ENCODE measurements at regions not wholly inside any gene's neighbourhood (a gene's known extent, or its start where the extent isn't known, plus 50 kb on each side); places are given as distances from the start of the nearest gene placed in this dataset.

DNA sequence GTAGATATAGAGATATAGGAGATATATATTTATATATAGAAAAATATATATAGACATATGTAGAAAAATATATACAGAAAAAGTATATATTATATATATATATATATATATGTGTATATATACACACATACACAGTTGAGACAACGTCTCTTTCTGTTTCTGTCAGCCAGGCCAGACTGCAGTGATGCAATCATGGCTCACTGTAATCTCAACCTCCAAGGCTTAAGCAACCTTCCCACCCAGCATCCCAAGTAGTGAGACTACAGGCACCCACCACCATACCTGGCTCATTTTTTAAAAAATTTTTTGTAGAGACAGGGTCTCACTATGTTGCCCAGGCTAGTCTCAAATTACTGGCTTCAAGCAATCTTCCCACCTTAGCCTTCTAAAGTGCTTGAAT is 426.3 kb downstream of the GPM6A start:
- no peak for FAIRE-seq

GRCh38 chr4:175386776-175387507 is 425.1 kb downstream of the GPM6A start:
- no peak for FAIRE-seq

DNA sequence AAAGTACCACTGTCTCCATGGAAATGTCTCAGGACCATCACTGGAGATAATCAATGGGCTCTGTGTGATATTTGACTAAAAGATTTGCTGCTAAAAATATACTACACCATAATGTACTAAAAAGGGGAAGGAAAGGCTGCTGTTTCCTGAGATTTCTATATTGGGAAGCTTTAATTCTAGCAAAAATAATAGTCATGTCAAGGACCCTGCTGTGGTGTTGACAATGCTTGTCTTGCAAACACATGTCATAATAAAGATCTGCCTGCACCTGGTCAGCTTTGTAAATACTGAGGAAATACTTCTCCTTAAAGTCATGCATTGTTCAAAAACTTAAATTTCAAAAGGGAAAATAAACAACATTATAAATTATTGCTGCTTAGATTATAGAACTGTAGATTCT is 417.9 kb downstream of the GPM6A start:
- FAIRE-seq: no peak

DNA sequence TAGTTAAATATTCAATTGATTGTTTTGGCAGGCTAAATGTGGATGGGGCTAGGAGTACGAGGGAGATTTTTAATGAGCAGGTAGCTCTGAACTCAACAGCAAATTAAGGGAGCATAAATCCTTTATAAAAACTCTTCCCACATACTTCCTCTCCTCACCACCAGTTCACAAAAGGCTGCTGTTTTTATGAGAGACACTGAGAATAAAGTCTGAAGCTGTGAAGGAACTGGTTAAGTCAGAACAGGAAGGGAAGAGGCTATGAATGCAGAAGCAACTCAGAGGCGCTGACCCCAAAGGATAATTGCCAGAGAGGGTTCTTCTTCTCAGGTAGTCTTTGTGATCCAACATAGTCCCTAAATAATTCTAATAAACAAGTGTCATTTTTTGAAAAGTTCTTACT is 406.1 kb downstream of the GPM6A start:
- no peak for FAIRE-seq

DNA sequence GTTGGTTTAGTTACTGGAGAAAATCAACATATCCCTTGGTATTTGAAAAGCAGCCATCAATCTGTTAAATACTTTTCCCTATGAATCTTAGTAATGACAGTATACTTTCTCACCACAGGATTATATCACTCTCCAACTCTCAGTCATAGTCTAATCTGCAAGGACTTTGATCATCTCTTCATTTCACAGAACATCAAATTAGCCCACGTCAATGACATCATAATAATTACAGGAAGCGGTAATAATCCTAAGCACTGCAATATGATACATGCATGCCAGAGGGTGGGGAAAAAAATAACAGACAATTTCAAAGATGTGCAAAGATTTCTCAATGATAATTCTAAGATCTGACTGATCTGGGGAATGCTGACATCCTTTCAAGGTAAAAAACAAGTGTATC is 404.1 kb downstream of the GPM6A start:
- FAIRE-seq: no peak

DNA sequence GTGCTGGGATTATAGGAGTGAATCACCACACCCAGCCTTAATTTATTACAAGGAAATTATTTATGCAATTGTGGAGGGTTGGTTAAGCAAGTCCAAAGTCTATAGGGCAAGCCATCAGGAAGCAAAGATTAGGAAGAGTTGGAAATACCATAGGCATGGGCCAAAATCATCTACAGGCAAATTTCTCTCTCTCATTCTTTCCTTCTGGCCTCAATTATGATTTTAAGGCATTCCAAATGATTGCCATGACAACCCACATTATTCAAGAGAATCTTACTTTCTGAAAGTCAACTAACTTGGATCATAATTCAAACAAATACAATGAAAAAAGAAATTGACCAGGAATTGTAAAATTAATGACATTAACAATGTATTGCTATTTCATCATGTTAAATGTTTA is 400.8 kb downstream of the GPM6A start:
- FAIRE-seq: no peak

- no peak for FAIRE-seq
These were observed 399.9 kb downstream of the GPM6A start for GRCh38 chr4:175412161-175412560.

- no peak for FAIRE-seq
These were observed 399.3 kb downstream of the GPM6A start for GRCh38 chr4:175412746-175413145.

DNA sequence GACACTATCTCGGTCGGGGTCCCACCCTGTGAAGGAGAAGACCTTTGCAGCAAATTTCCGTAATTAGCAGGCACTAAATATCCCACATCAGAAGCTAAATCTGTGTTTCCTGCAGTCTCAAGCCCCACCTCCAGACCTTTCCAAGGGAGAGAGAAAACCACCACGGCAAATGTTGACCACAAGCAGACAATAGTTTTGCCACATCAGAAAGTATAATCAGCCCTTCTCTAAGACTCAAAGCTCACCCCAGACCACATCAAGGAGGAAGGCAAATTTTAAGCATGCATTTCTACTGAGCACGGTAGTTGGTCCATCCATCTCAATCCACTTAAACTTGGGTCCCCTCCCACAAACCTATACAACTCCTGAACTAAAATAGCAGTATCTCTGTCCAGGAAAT is 398.5 kb downstream of the GPM6A start:
- FAIRE-seq: no peak

- no peak for FAIRE-seq
These were observed 397.5 kb downstream of the GPM6A start for GRCh38 chr4:175414602-175415001.

- FAIRE-seq: no peak
These were observed 393.5 kb downstream of the GPM6A start for GRCh38 chr4:175418516-175418915.

GRCh38 chr4:175419236-175419718 is 392.8 kb downstream of the GPM6A start:
- no peak for FAIRE-seq

GRCh38 chr4:175421506-175421905 is 390.6 kb downstream of the GPM6A start:
- FAIRE-seq: no peak

DNA sequence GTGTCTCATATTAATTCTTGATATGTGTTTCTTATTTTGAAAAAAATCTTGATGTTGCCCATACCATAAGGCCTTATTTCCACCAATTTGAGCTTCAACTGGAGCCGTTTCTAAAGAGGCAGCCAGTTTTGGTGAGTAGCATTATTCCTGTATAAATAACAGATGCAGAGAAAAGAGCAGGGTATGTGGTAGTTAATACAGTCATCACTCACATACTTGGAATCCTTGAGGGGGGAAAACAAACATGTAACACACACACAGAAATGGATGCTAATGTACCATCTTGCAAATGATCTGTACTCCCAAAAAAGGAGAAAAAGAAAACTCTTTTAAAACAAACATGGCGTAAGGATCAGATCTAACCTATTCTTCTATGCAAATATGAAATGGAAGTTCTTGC is 389.7 kb downstream of the GPM6A start:
- no peak for FAIRE-seq

DNA sequence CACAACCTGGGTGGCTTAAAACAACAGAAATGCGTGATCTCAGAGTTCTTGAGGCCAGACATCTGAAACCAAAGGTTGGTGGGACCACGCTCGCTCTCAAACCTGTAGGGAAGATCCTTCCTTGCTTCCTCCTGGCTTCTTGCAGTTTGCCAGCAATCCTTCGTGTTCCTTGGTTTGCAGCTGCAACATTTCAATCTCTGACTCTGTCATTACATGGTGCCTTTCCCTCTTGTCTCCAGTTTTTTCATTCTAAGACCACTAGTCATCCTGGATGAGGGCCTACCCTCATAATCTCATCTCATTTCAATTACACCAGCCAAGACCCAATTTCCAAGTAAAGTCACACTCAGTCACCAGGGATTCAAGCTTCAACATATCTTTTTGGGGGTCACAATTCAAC is 388.0 kb downstream of the GPM6A start:
- FAIRE-seq: no peak

GRCh38 chr4:175427751-175428150 is 384.3 kb downstream of the GPM6A start:
- FAIRE-seq: no peak

- FAIRE-seq: no peak
These were observed 380.4 kb downstream of the GPM6A start for GRCh38 chr4:175431694-175432093.

GRCh38 chr4:175435381-175435783 is 376.7 kb downstream of the GPM6A start:
- FAIRE-seq: no peak

DNA sequence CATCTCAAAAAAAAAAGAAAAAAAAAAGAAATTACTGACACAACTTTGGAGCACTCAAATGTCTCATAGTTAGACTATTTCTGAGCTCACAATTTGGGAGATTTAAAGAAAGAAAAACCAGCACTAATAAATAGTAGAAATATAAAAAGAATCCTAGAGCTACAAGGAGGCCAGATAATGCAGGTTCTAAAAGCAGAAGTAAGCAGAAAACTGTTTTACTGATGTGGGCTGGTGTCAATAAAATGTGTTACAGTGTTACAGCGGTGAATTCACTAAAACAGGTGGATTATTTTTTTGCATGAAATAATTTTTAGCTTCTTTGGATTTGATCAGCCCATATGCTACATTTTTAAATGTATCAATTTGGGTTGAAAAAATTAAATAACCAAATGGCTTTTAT is 375.9 kb downstream of the GPM6A start:
- no peak for FAIRE-seq

DNA sequence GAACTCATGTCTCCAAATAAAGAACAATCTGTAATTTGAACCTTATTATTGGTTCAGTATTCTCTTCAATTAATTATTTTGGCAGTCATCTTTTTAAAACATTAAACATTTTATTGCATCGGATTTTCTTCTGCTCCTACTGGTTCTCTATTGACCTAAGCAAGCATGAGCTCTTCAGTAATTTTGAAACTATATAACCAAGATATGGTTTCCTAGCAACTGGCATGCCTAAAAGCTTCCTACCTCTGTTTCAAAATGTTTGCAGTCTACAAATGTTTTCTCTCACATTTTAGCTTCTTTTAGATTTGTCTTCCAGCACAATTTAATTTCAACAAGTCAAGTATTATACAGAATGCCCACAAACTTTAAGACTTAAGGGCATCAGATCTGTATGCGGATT is 371.3 kb downstream of the GPM6A start:
- FAIRE-seq: no peak

DNA sequence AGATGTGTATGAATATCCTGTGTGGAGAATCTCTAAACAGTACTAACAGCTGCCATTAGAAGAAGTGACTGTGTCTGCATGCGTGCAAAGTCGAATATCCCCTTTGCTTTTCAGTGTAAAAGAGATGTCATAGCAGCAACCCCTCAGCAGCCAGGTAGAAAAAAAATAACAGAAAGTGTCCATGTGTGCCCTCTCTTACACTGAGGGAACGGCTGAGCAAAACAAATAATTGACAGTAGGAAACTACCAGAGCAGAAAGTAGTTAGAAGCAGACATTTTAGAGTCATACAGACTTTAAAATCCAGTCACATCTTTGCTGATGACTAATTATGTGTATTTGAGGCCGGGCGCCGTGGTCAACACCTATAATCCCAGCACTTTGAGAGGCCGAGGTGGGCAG is 370.8 kb downstream of the GPM6A start:
- FAIRE-seq: no peak

DNA sequence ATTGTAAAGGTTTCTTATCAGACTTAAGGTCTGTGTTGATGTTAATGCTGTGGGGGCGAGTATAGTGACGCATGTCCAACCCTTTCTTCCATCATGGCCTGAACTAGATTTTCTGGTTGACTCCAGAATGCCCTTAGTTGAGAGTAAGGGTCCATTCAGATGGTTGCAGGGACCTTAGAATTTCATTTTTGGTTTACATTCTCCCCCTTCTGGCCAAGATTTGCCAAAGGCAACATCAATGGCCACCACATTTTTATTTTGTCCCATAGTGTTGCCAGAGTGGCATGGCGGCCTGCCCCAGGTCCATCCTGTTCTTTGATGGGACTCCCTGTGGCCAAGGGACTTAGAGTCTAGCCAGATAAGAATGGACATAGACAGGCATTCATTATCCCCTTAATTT is 368.5 kb downstream of the GPM6A start:
- FAIRE-seq: no peak

- no peak for FAIRE-seq
These were observed 367.6 kb downstream of the GPM6A start for GRCh38 chr4:175444512-175444911.

DNA sequence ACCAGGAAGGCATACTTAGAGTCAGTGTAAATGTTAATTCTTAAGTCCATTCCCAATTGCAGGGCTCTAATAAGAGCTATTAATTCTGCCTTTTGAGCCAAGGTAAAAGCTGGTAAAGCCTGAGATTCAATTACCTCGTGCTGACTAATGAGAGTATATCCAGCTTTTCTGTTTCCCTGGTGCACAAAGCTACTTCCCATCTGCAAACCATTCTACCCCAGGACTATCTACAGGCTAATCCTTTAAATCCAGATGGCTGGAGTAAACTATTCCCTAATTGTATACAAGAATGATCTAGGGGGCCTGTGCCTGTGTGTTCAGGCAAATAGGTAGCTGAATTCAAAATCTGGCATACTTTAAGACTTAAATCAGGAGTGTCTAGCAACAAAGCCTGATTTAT is 365.0 kb downstream of the GPM6A start:
- FAIRE-seq: no peak

DNA sequence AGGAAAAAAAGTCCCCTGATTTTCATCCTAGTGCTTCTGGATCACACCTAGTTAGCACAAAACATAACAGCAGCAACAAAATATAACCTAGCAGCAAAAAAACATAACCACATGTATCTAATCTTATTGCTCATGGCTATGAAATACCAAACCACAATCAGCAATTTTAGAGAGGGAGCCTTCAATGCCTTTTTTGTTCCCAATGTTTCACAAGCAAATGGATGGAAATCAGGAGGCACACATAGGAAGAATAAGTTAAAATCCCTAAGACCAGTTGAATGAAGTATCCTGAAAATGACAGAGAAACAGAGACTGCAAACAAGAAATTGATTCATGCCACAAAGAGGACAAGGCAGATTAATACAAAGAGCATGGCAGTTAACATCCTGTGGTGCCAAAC is 361.6 kb downstream of the GPM6A start:
- no peak for FAIRE-seq
